Ishikawa (cell line): ENCODE measurements at regions not wholly inside any gene's neighbourhood (a gene's known extent, or its start where the extent isn't known, plus 50 kb on each side); places are given as distances from the start of the nearest gene placed in this dataset.

Source experiments
- CEBPB ChIP-seq: IDR thresholded peaks from 2 replicates; pipeline ENCODE4 v1.6.1; 2012
- CREB1 ChIP-seq: IDR thresholded peaks from 2 replicates; pipeline ENCODE4 v1.6.1; 2012; ENCODE audit warnings: low read depth
- EGR1 ChIP-seq: IDR thresholded peaks from 2 replicates; pipeline ENCODE4 v1.6.1; 2012
- EP300 ChIP-seq: IDR thresholded peaks from 2 replicates; pipeline ENCODE4 v1.6.1; 2012; ENCODE audit warnings: borderline replicate concordance
- FOXM1 ChIP-seq: IDR thresholded peaks from 2 replicates; pipeline ENCODE4 v1.6.1; 2012; ENCODE audit warnings: low read depth, borderline replicate concordance
- NFIC ChIP-seq: IDR thresholded peaks from 2 replicates; pipeline ENCODE4 v1.6.1; 2012
- RAD21 ChIP-seq: IDR thresholded peaks from 2 replicates; pipeline ENCODE4 v1.6.1; 2012; ENCODE audit warnings: low read depth
- TAF1 ChIP-seq: IDR thresholded peaks from 2 replicates; pipeline ENCODE4 v1.6.1; 2012; ENCODE audit warnings: low read depth, mild to moderate bottlenecking
- TCF12 ChIP-seq: IDR thresholded peaks from 2 replicates; pipeline ENCODE4 v1.6.1; 2012; ENCODE audit warnings: low read depth
- TEAD4 ChIP-seq: IDR thresholded peaks from 2 replicates; pipeline ENCODE4 v1.6.1; 2012
- YY1 ChIP-seq: IDR thresholded peaks from 2 replicates; pipeline ENCODE4 v1.6.1; 2012; ENCODE audit warnings: low read depth
- ZBTB7A ChIP-seq: IDR thresholded peaks from 2 replicates; pipeline ENCODE4 v1.6.1; 2012; ENCODE audit warnings: low read depth
- TF ChIP-seq, protein P1 (sequence below): IDR thresholded peaks from 2 replicates; pipeline ENCODE4 v1.6.1; 2012
- TF ChIP-seq, protein P2 (sequence below): IDR thresholded peaks from 2 replicates; pipeline ENCODE4 v1.6.1; 2012
- TF ChIP-seq, protein P3 (sequence below): IDR thresholded peaks from 2 replicates; pipeline ENCODE4 v1.6.1; 2012; ENCODE audit warnings: low read depth, mild to moderate bottlenecking

DNA sequence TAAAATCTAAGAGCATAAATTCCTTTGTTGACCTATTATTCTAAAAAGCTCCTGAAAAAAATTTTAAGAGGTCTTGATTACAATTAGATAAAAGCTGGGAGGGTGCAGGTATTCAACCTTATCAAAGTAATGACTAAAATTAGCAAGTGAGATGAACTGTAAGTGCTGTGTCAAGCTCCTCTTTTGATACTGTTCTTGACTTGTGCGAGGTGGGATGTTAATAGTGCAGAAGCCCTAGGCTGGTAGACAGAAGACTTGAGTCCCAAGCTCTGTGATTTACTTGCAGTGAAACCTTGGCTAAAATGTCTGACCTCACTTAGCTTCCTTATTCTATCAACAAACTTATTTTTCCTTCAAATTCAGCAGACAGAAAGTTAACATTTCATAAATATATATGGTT, 637.5 kb downstream of the DSC3 start:
- no peak for TF ChIP-seq CEBPB
- TF ChIP-seq, protein P1, sequence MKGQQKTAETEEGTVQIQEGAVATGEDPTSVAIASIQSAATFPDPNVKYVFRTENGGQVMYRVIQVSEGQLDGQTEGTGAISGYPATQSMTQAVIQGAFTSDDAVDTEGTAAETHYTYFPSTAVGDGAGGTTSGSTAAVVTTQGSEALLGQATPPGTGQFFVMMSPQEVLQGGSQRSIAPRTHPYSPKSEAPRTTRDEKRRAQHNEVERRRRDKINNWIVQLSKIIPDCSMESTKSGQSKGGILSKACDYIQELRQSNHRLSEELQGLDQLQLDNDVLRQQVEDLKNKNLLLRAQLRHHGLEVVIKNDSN = no peak
- TF ChIP-seq EGR1 = no peak
- TF ChIP-seq TCF12 = no peak

DNA sequence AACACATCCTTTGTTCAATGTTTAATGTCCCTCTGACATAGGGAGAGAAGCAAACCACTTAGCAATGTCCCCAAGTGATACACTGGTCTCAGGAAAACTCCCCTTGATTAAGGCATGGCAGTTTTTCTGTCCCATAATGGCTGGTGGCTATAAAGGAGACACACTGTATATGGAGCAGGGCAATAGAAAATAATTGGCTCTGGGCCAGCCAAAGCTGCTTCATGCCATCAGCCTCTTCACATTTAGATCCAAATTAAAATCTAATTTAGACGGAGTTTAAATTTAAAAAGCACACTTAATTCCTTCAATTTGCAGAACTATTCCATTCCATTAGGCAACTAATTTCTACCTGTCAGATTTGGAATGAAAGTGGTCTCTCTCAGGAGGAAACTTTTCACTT, 638.1 kb downstream of the DSC3 start:
- no peak for TF ChIP-seq FOXM1
- TF ChIP-seq, protein P2, sequence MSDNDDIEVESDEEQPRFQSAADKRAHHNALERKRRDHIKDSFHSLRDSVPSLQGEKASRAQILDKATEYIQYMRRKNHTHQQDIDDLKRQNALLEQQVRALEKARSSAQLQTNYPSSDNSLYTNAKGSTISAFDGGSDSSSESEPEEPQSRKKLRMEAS = no peak
- TF ChIP-seq TEAD4 = no peak
- no peak for TF ChIP-seq TAF1
- no peak for TF ChIP-seq EGR1
- no peak for TF ChIP-seq ZBTB7A
- TF ChIP-seq YY1 = no peak
- no peak for TF ChIP-seq EP300
- TF ChIP-seq CEBPB = no peak
- TF ChIP-seq, protein P1 = no peak
- TF ChIP-seq CREB1 = no peak
- no peak for TF ChIP-seq TCF12
- TF ChIP-seq RAD21 = no peak
- TF ChIP-seq, protein P3, sequence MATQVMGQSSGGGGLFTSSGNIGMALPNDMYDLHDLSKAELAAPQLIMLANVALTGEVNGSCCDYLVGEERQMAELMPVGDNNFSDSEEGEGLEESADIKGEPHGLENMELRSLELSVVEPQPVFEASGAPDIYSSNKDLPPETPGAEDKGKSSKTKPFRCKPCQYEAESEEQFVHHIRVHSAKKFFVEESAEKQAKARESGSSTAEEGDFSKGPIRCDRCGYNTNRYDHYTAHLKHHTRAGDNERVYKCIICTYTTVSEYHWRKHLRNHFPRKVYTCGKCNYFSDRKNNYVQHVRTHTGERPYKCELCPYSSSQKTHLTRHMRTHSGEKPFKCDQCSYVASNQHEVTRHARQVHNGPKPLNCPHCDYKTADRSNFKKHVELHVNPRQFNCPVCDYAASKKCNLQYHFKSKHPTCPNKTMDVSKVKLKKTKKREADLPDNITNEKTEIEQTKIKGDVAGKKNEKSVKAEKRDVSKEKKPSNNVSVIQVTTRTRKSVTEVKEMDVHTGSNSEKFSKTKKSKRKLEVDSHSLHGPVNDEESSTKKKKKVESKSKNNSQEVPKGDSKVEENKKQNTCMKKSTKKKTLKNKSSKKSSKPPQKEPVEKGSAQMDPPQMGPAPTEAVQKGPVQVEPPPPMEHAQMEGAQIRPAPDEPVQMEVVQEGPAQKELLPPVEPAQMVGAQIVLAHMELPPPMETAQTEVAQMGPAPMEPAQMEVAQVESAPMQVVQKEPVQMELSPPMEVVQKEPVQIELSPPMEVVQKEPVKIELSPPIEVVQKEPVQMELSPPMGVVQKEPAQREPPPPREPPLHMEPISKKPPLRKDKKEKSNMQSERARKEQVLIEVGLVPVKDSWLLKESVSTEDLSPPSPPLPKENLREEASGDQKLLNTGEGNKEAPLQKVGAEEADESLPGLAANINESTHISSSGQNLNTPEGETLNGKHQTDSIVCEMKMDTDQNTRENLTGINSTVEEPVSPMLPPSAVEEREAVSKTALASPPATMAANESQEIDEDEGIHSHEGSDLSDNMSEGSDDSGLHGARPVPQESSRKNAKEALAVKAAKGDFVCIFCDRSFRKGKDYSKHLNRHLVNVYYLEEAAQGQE = no peak
- TF ChIP-seq NFIC = no peak

DNA sequence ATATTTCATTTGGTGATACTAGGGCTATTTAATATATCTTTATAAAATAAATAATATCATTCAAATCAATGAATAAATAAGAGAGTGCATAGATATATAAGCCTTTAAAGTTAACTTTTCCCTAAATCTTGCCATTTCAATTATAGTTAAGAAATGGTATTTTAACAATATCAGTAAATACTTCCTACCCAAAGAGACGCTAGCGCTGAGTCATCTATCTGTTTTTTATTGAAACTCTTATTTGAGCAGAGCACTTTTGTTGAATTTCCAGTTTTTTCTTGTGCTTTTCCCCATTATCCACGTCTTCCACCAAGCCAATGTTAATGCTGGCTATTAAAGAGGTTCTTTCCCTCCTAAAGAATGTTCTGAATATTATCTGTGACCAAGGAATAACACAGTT, 639.3 kb downstream of the DSC3 start:
- TF ChIP-seq TAF1 (no peak), TCF12 (no peak), CREB1 (no peak)
- TF ChIP-seq, protein P1 = no peak

DNA sequence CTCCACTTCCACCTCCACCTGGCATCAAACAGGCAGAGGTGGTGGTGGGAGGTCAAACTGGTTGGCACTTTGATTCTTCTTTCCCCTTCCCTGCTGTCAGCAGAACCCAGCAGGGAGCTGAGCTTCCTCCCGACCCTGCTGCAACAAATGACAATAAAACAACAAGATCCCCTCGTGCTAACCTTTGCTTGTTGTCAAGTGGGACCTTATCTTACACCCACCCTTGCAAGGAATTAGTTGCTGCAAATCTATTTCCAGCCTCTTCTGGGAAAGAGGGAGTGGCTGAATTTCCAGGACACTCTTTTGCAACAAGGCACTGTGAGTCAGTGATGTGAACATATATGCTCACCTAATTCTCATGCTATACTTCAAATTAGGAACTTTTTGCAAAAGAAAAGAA, 655.1 kb downstream of the DSC3 start:
- TF ChIP-seq, protein P3 = no peak
- TF ChIP-seq NFIC (no peak), ZBTB7A (no peak), CREB1 (no peak), TAF1 (no peak), RAD21 (no peak), TEAD4 (no peak), CEBPB (no peak), EGR1 (no peak), YY1 (no peak), FOXM1 (no peak), EP300 (no peak), TCF12 (no peak)
- TF ChIP-seq, protein P1 = no peak
- TF ChIP-seq, protein P2 = no peak

DNA sequence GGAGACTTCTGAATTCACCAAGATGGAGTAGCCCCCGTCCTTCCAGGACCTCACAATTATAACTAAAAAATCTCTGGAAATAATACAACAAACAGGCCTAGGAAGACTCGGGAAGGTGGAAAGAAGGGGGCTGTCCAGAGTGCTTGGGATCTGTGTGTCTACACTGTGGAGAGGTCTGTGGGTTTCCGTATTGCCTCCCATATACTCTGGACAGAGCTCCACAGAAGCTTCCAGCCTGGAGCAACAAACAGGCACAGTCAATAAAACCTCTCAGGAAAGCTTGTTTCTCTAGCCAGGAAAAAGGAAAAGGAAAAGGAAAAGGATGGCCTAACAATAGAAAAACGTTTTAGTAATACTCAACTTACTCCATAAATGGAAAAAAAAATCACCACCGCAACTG, 655.9 kb downstream of the DSC3 start:
- TF ChIP-seq YY1 (no peak), TEAD4 (no peak), ZBTB7A (no peak), TCF12 (no peak), EGR1 (no peak), RAD21 (no peak), EP300 (no peak), FOXM1 (no peak), NFIC (no peak), CEBPB (no peak), TAF1 (no peak), CREB1 (no peak)
- TF ChIP-seq, protein P1 = no peak
- TF ChIP-seq, protein P3 = no peak
- TF ChIP-seq, protein P2 = no peak
